ENCODE measurements at regions not wholly inside any gene's neighbourhood (a gene's known extent, or its start where the extent isn't known, plus 50 kb on each side); places are given as distances from the start of the nearest gene placed in this dataset.
A peak's percentile ranks its signal among the peaks of the same experiment; 100 is the strongest.

DNA sequence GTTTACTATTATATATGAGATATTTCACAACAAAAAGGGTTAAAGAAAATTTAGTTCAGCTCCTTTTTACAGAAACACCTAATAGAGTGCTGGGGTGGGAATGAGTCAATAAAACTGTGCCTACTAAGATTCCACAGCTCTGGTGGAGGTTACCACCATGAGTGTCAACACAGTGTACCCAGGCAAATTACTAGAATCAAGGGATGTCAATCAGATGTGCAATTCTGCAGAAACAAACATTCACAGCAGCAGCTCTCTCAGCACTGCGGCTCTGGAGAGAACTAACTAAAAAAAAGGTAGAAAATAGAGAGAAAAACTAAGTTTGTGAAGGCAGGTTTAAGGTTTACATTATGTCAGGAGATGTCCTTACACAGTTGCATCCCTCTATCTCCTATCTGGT, 1313.0 kb downstream of the MAT2B start:
- H3K27me3 ChIP-seq (ENCODE audit: insufficient read depth, low read depth, low read length): no peaks in the 10 kb centered on the region
- no peak overlapping the region for H3K4me3 ChIP-seq (ENCODE audit: low read length)
- H3K79me2 ChIP-seq (replicated peaks; ENCODE audit: insufficient read depth, low read length): no peaks in the 10 kb centered on the region
- H3K9ac ChIP-seq (ENCODE audit: low read length): no peak overlapping the region
- peaks cover 4% of the 10 kb centered on the region for H3F3A ChIP-seq (ENCODE audit: insufficient read depth, low read length, poor library complexity, severe bottlenecking)
- TF ChIP-seq EP300 (conservative IDR thresholded peaks at IDR 0.05; ENCODE audit: poor library complexity, severe bottlenecking) (peak; percentile 75), POLR2AphosphoS5 (IDR thresholded peaks at IDR 0.05) (peak; percentile 85), MXI1 (conservative IDR thresholded peaks at IDR 0.05; ENCODE audit: poor library complexity, severe bottlenecking) (no peak)
- H3K9me3 ChIP-seq (ENCODE audit: low read length): no peaks in the 10 kb centered on the region
- no peaks in the 10 kb centered on the region for H3K9me2 ChIP-seq (ENCODE audit: insufficient read depth, low read length)
- no peak overlapping the region for H3K4me2 ChIP-seq (ENCODE audit: low read length)
- H3K36me3 ChIP-seq (ENCODE audit: insufficient read depth, low read length): no peaks in the 10 kb centered on the region
- H2AFZ ChIP-seq (ENCODE audit: low read depth, low read length): no peak overlapping the region
- no peak overlapping the region for H3K27ac ChIP-seq (ENCODE audit: low read length)
- H4K20me1 ChIP-seq (ENCODE audit: insufficient read depth): no peaks in the 10 kb centered on the region

DNA sequence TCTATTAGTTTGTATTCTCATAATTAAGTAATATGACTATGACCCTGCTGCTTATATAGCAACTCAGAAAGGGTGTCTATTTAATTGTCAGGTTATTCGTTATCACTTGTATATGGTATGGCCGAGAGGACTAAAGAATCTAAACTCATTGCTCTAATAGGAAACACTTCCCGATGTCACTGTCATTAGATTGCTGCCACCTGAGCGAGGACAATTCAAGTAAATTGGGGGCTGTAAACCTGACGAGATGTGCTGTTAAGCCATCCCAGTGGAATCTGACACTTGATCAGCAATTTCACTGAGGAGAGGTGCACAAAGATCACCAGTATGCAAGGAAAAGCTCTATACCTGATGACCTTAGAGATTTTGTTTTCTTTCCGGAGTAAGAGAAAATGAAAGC, 1319.3 kb downstream of the MAT2B start:
- H4K20me1 ChIP-seq (ENCODE audit: insufficient read depth): no peaks in the 10 kb centered on the region
- H3F3A ChIP-seq (ENCODE audit: insufficient read depth, low read length, poor library complexity, severe bottlenecking): no peaks in the 10 kb centered on the region
- peak; percentile 58 for TF ChIP-seq EP300 (conservative IDR thresholded peaks at IDR 0.05; ENCODE audit: poor library complexity, severe bottlenecking)
- TF ChIP-seq TAF1 (IDR thresholded peaks at IDR 0.05; ENCODE audit: low read depth): no peak
- TF ChIP-seq, protein P1, sequence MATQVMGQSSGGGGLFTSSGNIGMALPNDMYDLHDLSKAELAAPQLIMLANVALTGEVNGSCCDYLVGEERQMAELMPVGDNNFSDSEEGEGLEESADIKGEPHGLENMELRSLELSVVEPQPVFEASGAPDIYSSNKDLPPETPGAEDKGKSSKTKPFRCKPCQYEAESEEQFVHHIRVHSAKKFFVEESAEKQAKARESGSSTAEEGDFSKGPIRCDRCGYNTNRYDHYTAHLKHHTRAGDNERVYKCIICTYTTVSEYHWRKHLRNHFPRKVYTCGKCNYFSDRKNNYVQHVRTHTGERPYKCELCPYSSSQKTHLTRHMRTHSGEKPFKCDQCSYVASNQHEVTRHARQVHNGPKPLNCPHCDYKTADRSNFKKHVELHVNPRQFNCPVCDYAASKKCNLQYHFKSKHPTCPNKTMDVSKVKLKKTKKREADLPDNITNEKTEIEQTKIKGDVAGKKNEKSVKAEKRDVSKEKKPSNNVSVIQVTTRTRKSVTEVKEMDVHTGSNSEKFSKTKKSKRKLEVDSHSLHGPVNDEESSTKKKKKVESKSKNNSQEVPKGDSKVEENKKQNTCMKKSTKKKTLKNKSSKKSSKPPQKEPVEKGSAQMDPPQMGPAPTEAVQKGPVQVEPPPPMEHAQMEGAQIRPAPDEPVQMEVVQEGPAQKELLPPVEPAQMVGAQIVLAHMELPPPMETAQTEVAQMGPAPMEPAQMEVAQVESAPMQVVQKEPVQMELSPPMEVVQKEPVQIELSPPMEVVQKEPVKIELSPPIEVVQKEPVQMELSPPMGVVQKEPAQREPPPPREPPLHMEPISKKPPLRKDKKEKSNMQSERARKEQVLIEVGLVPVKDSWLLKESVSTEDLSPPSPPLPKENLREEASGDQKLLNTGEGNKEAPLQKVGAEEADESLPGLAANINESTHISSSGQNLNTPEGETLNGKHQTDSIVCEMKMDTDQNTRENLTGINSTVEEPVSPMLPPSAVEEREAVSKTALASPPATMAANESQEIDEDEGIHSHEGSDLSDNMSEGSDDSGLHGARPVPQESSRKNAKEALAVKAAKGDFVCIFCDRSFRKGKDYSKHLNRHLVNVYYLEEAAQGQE (IDR thresholded peaks at IDR 0.05; ENCODE audit: borderline replicate concordance): no peak
- peak; percentile 71 for TF ChIP-seq POLR2AphosphoS5 (IDR thresholded peaks at IDR 0.05)
- no peaks in the 10 kb centered on the region for H3K9me2 ChIP-seq (ENCODE audit: insufficient read depth, low read length)
- H2AFZ ChIP-seq (ENCODE audit: low read depth, low read length): no peak overlapping the region
- H3K4me3 ChIP-seq (ENCODE audit: low read length): peak overlapping the region; percentile 14
- H3K27me3 ChIP-seq (ENCODE audit: insufficient read depth, low read depth, low read length): no peaks in the 10 kb centered on the region
- H3K9me3 ChIP-seq (ENCODE audit: low read length): no peaks in the 10 kb centered on the region
- H3K27ac ChIP-seq (ENCODE audit: low read length): peak overlapping the region; percentile 25
- no peak overlapping the region for H3K4me2 ChIP-seq (ENCODE audit: low read length)
- no peak overlapping the region for H3K9ac ChIP-seq (ENCODE audit: low read length)
- H3K36me3 ChIP-seq (ENCODE audit: insufficient read depth, low read length): no peaks in the 10 kb centered on the region
- H3K79me2 ChIP-seq (replicated peaks; ENCODE audit: insufficient read depth, low read length): no peaks in the 10 kb centered on the region

DNA sequence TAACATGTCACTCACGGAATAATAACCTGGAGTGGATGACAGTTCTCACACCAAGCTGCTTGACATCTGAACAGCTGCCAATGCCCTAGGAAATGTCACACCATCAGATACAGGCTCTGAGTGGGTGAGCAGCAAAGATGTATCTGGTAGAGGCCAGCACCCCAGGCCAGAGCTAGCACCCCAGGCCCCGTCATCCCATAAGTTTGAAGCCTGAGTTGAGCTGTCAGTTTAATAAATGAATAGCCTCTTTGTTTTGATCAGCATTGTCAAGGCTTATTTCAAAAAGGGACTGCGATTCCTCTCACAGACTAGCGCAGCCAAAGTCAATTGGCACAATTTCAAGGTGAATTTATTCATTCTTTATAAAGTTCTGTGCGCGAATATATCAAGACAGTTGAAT, 1327.1 kb downstream of the MAT2B start:
- Histone ChIP-seq H3K4me3 (ENCODE audit: low read length) (no peak overlapping the region), H2AFZ (ENCODE audit: low read depth, low read length) (no peak overlapping the region), H3K9ac (ENCODE audit: low read length) (no peak overlapping the region), H3K4me2 (ENCODE audit: low read length) (no peak overlapping the region), H3K79me2 (replicated peaks; ENCODE audit: insufficient read depth, low read length) (no peaks in the 10 kb centered on the region), H3K9me2 (ENCODE audit: insufficient read depth, low read length) (no peaks in the 10 kb centered on the region), H3K9me3 (ENCODE audit: low read length) (no peaks in the 10 kb centered on the region), H3K27me3 (ENCODE audit: insufficient read depth, low read depth, low read length) (no peaks in the 10 kb centered on the region), H3K36me3 (ENCODE audit: insufficient read depth, low read length) (no peaks in the 10 kb centered on the region), H4K20me1 (ENCODE audit: insufficient read depth) (no peaks in the 10 kb centered on the region), H3K27ac (ENCODE audit: low read length) (no peak overlapping the region), H3F3A (ENCODE audit: insufficient read depth, low read length, poor library complexity, severe bottlenecking) (peaks cover 5% of the 10 kb centered on the region)
- TF ChIP-seq EZH2 (IDR thresholded peaks at IDR 0.05; ENCODE audit: borderline replicate concordance, insufficient read depth, low read length, poor library complexity, severe bottlenecking): no peak
- no peak for TF ChIP-seq MXI1 (conservative IDR thresholded peaks at IDR 0.05; ENCODE audit: poor library complexity, severe bottlenecking)
- no peak for TF ChIP-seq SMC3 (conservative IDR thresholded peaks at IDR 0.05; ENCODE audit: poor library complexity)
- TF ChIP-seq RAD21 (conservative IDR thresholded peaks at IDR 0.05): peak; percentile 16
- TF ChIP-seq, protein P2, sequence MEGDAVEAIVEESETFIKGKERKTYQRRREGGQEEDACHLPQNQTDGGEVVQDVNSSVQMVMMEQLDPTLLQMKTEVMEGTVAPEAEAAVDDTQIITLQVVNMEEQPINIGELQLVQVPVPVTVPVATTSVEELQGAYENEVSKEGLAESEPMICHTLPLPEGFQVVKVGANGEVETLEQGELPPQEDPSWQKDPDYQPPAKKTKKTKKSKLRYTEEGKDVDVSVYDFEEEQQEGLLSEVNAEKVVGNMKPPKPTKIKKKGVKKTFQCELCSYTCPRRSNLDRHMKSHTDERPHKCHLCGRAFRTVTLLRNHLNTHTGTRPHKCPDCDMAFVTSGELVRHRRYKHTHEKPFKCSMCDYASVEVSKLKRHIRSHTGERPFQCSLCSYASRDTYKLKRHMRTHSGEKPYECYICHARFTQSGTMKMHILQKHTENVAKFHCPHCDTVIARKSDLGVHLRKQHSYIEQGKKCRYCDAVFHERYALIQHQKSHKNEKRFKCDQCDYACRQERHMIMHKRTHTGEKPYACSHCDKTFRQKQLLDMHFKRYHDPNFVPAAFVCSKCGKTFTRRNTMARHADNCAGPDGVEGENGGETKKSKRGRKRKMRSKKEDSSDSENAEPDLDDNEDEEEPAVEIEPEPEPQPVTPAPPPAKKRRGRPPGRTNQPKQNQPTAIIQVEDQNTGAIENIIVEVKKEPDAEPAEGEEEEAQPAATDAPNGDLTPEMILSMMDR (IDR thresholded peaks at IDR 0.05; ENCODE audit: poor library complexity, severe bottlenecking): no peak
- TF ChIP-seq EP300 (conservative IDR thresholded peaks at IDR 0.05; ENCODE audit: poor library complexity, severe bottlenecking): peak; percentile 98
- TF ChIP-seq, protein P1 (IDR thresholded peaks at IDR 0.05; ENCODE audit: borderline replicate concordance): no peak
- TF ChIP-seq POLR2AphosphoS5 (IDR thresholded peaks at IDR 0.05): peak; percentile 85
- no peak for TF ChIP-seq TAF1 (IDR thresholded peaks at IDR 0.05; ENCODE audit: low read depth)
